H1 (cell line): ENCODE measurements at regions not wholly inside any gene's neighbourhood (a gene's known extent, or its start where the extent isn't known, plus 50 kb on each side); places are given as distances from the start of the nearest gene placed in this dataset.

Experiments used
- CTCF ChIA-PET: fragments of 300-600 bp; sonication (Branson Sonifier 250); formaldehyde crosslinking; loops from one replicate; lab custom pipeline; 2021; ENCODE audit not compliant: partially characterized antibody; lab: Charles Lee
- POLR2A ChIA-PET: fragments of 300-600 bp; sonication (Branson Sonifier 250); formaldehyde crosslinking; loops from one replicate; lab custom pipeline; 2021; ENCODE audit warnings: inconsistent platforms; ENCODE audit not compliant: partially characterized antibody; lab: Charles Lee
- DNase-seq, 2 experiments: peaks; one replicate each; pipeline versions ENCODE4 v3.0.0 to v3.0.0-alpha.2; 2010 to 2022; ENCODE audit warnings: low spot score in 2 of 2, low read depth in 1 of 2, mixed read lengths in 1 of 2
- FAIRE-seq: peaks from 2 replicates; lab custom pipeline; 2011; peaks lifted over from hg19 to GRCh38; lab: Jason Lieb, UNC
- H2AFZ ChIP-seq: 2 replicates; pipeline ENCODE4 v1.8.1; 2012; ENCODE audit warnings: low read length, inconsistent platforms
- H2AK5ac ChIP-seq: 2 replicates; pipeline ENCODE4 v1.6.1; 2013; ENCODE audit warnings: low read depth, low read length
- H2BK120ac ChIP-seq: replicated peaks from 2 replicates; pipeline ENCODE3; 2013; ENCODE audit warnings: low read depth, low read length, inconsistent platforms
- H2BK12ac ChIP-seq: 2 replicates; pipeline ENCODE4 v1.6.1; 2013; ENCODE audit warnings: low read depth, low read length
- H2BK15ac ChIP-seq: 2 replicates; pipeline ENCODE4 v1.6.1; 2013; ENCODE audit warnings: low read length
- H2BK20ac ChIP-seq: 2 replicates; pipeline ENCODE4 v1.6.1; 2013; ENCODE audit warnings: low read length
- H2BK5ac ChIP-seq: 2 replicates; pipeline ENCODE4 v1.6.1; 2013; ENCODE audit warnings: low read depth, low read length
- H3K14ac ChIP-seq: 2 replicates; pipeline ENCODE4 v1.6.1; 2013; ENCODE audit warnings: inconsistent platforms; ENCODE audit not compliant: insufficient read length
- H3K18ac ChIP-seq: 2 replicates; pipeline ENCODE4 v1.6.1; 2013; ENCODE audit warnings: low read length; ENCODE audit errors: extremely low read depth
- H3K23ac ChIP-seq: 2 replicates; pipeline ENCODE4 v1.6.1; 2013; ENCODE audit warnings: inconsistent platforms; ENCODE audit not compliant: insufficient read length
- H3K23me2 ChIP-seq: 2 replicates; pipeline ENCODE4 v1.6.1; 2013; ENCODE audit warnings: low read depth, low read length
- H3K27ac ChIP-seq: 2 replicates; pipeline ENCODE4 v1.6.1; 2011; ENCODE audit warnings: low read depth, low read length, inconsistent platforms
- H3K27me3 ChIP-seq, 4 experiments: replicated peaks in 1 of 4; 1 replicate in 1 of 4; 2 replicates in 3 of 4; pipeline versions ENCODE4 v1.6.1 to v1.8.1; 2011 to 2013; ENCODE audit warnings: low read length in 3 of 4, mild to moderate bottlenecking in 3 of 4, inconsistent platforms in 2 of 4, mixed read lengths in 2 of 4, moderate library complexity in 1 of 4; ENCODE audit not compliant: control insufficient read depth in 3 of 4, insufficient read depth in 3 of 4; ENCODE audit errors: extremely low read depth in 1 of 4
- H3K36me3 ChIP-seq, 4 experiments: 2 replicates each; pipeline versions ENCODE4 v1.6.1 to v1.8.1; 2011 to 2013; ENCODE audit warnings: mild to moderate bottlenecking in 4 of 4, low read length in 3 of 4, moderate library complexity in 2 of 4, control low read depth in 1 of 4, inconsistent platforms in 1 of 4; ENCODE audit not compliant: insufficient read depth in 4 of 4, control insufficient read depth in 2 of 4
- H3K4ac ChIP-seq: replicated peaks from 2 replicates; pipeline ENCODE3; 2013; ENCODE audit warnings: low read length, low read depth, mixed read lengths, inconsistent platforms; ENCODE audit not compliant: insufficient read length
- H3K4me1 ChIP-seq, 4 experiments: replicated peaks in 1 of 4; 1 replicate in 1 of 4; 2 replicates in 3 of 4; pipeline versions ENCODE4 v1.6.1 to v1.8.1; 2011 to 2013; ENCODE audit warnings: low read length in 3 of 4, inconsistent platforms in 2 of 4, mixed read lengths in 1 of 4; ENCODE audit not compliant: insufficient read depth in 4 of 4, control insufficient read depth in 3 of 4
- H3K4me2 ChIP-seq, 2 experiments: 2 replicates each; pipeline versions ENCODE4 v1.6.1 to v1.8.1; 2011 to 2013; ENCODE audit warnings: low read depth in 2 of 2, low read length in 2 of 2, control low read depth in 1 of 2, inconsistent platforms in 1 of 2, mild to moderate bottlenecking in 1 of 2; ENCODE audit not compliant: insufficient read depth in 1 of 2
- H3K4me3 ChIP-seq, 4 experiments: fragments of 200-600, 300-600 bp in 1 of 4; sonication (generic), shearing (Covaris generic), sonication (Bioruptor Twin) in 1 of 4; 2 replicates each; pipeline versions ENCODE4 v1.5.1 to v1.8.1; 2011 to 2016; ENCODE audit warnings: low read length in 4 of 4, low read depth in 3 of 4, control low read depth in 2 of 4, inconsistent platforms in 2 of 4, mild to moderate bottlenecking in 2 of 4, mixed read lengths in 1 of 4, moderate library complexity in 1 of 4; ENCODE audit not compliant: insufficient read depth in 2 of 4; ENCODE audit errors: extremely low read depth in 1 of 4
- H3K56ac ChIP-seq: replicated peaks from 2 replicates; pipeline ENCODE3; 2013; ENCODE audit warnings: low read depth, mild to moderate bottlenecking, mixed read lengths, low read length, inconsistent platforms; ENCODE audit not compliant: insufficient read length
- H3K79me1 ChIP-seq: 2 replicates; pipeline ENCODE4 v1.6.1; 2013; ENCODE audit warnings: low read depth, low read length, control low read depth
- H3K79me2 ChIP-seq, 2 experiments: 2 replicates each; pipeline versions ENCODE4 v1.6.1 to v1.8.1; 2012 to 2013; ENCODE audit warnings: low read length in 2 of 2, mild to moderate bottlenecking in 2 of 2, inconsistent platforms in 1 of 2; ENCODE audit not compliant: insufficient read depth in 2 of 2, control insufficient read depth in 1 of 2
- H3K9ac ChIP-seq, 4 experiments: replicated peaks in 1 of 4; 1 replicate in 1 of 4; 2 replicates in 3 of 4; pipeline versions ENCODE4 v1.6.1 to v1.8.1; 2011 to 2013; ENCODE audit warnings: low read depth in 3 of 4, low read length in 3 of 4, control low read depth in 2 of 4, mild to moderate bottlenecking in 2 of 4, moderate library complexity in 2 of 4, inconsistent platforms in 1 of 4; ENCODE audit errors: extremely low read depth in 1 of 4
- H3K9me3 ChIP-seq, 2 experiments: 2 replicates each; pipeline versions ENCODE4 v1.6.1 to v1.8.1; 2012 to 2013; ENCODE audit warnings: mild to moderate bottlenecking in 2 of 2, moderate library complexity in 2 of 2, control low read depth in 1 of 2, inconsistent platforms in 1 of 2, low read depth in 1 of 2, low read length in 1 of 2, mixed read lengths in 1 of 2; ENCODE audit not compliant: insufficient read depth in 2 of 2
- H4K20me1 ChIP-seq, 2 experiments: replicated peaks in 1 of 2; 2 replicates each; pipeline versions ENCODE3 to v1.8.1; 2011 to 2013; ENCODE audit warnings: inconsistent platforms in 2 of 2, low read length in 2 of 2, mild to moderate bottlenecking in 1 of 2; ENCODE audit not compliant: insufficient read depth in 2 of 2, control insufficient read depth in 1 of 2
- H4K5ac ChIP-seq: 2 replicates; pipeline ENCODE4 v1.6.1; 2013; ENCODE audit warnings: low read length, low read depth, mixed read lengths, inconsistent platforms; ENCODE audit not compliant: insufficient read length
- H4K8ac ChIP-seq: 2 replicates; pipeline ENCODE4 v1.8.0; 2013; ENCODE audit warnings: mild to moderate bottlenecking, moderate library complexity, low read length, inconsistent platforms; ENCODE audit not compliant: insufficient read depth; ENCODE audit errors: extremely low read depth
- H4K91ac ChIP-seq: replicated peaks from 2 replicates; pipeline ENCODE3; 2013; ENCODE audit warnings: low read length, mixed read lengths, inconsistent platforms; ENCODE audit not compliant: insufficient read length
- HDAC2 ChIP-seq, 2 experiments: fragments of 300-600 bp in 1 of 2; sonication (generic) in 1 of 2; IDR thresholded peaks; 2 replicates each; pipeline ENCODE4 v1.6.1; 2011 to 2012; ENCODE audit warnings: low read depth in 2 of 2, low read length in 2 of 2, mild to moderate bottlenecking in 2 of 2, moderate library complexity in 2 of 2, borderline replicate concordance in 1 of 2, inconsistent platforms in 1 of 2
- SAP30 ChIP-seq: fragments of 300-600 bp; sonication (generic); IDR thresholded peaks from 2 replicates; pipeline ENCODE4 v1.7.1; 2012; ENCODE audit warnings: low read length, moderate library complexity, mild to moderate bottlenecking, inconsistent platforms; ENCODE audit not compliant: insufficient read depth, insufficient replicate concordance
- WGBS, 2 experiments: shearing (Covaris generic) in 1 of 2; methylation state at CpG; one replicate each; pipeline versions ENCODE4 v1.1.6 to v1.1.7; 2013 to 2015; ENCODE audit warnings: low lambda C conversion rate in 2 of 2, mixed read lengths in 2 of 2, inconsistent platforms in 1 of 2, low coverage in 1 of 2, missing lambda C conversion rate in 1 of 2; ENCODE audit not compliant: insufficient replicate concordance in 2 of 2, insufficient coverage in 1 of 2, insufficient read length in 1 of 2; ENCODE audit errors: extremely low coverage in 1 of 2, missing lambda C conversion rate in 1 of 2; 5-methylcytosine and 5-hydroxymethylcytosine counted together

- Histone ChIP-seq H3K23me2 (no peaks in the 10 kb centered on the region; the same call in 1 of the 2 replicates), H3K79me1 (no peaks in the 10 kb centered on the region), H3K4me2 (peak overlapping the region; percentile 21 to 34), H2AK5ac (no peak overlapping the region), H2BK20ac (no peak overlapping the region; the same call in 1 of the 2 replicates), H4K8ac (no peak overlapping the region), H4K5ac (no peak overlapping the region), H3K56ac (no peak overlapping the region), H2BK5ac (peak overlapping the region; percentile 63; the same call in 1 of the 2 replicates), H2BK12ac (0 out of 2 replicates have a peak overlapping the region, but pooled peaks have one; percentile 20), H3K27me3 (no peaks in the 10 kb centered on the region), H4K20me1 (no peaks in the 10 kb centered on the region), H2BK15ac (no peak overlapping the region), H3K4ac (no peak overlapping the region), H3K18ac (peak overlapping the region; percentile 53; the same call in 1 of the 2 replicates), H3K14ac (no peak overlapping the region), H2AFZ (no peak overlapping the region), H3K9ac (no peak overlapping the region), H3K9me3 (no peaks in the 10 kb centered on the region; a peak in 1 of 4 replicates), H3K27ac (no peak overlapping the region), H3K79me2 (no peaks in the 10 kb centered on the region), H4K91ac (no peak overlapping the region), H2BK120ac (no peak overlapping the region), H3K4me3 (peak overlapping the region in 1 of 4 experiments; percentile 40; a peak in 1 of 8 replicates), H3K23ac (no peak overlapping the region), H3K36me3 (no peaks in the 10 kb centered on the region), H3K4me1 (peaks cover 3 to 30% (median 11%) of the 10 kb centered on the region in 4 experiments)
- CTCF ChIA-PET: interaction anchor here (0.8 to 1.4 kb wide), 3 partner anchors 10 to 49 kb away, joined by 3 to 4 read pairs (median 4); no protein-coding TSS in a partner anchor
- FAIRE-seq (peak; percentile 63), DNase-seq (peak in 1 of 2 experiments; percentile 23)
- 28% methylated on average over 6 of the region's 6 CpGs; no CpG with 5 or more reads in 1 of the 2 experiments for WGBS, 2 experiments
- POLR2A ChIA-PET: interaction anchor here (0.8 to 1.2 kb wide), 4 partner anchors 12 to 83 kb away, joined by 3 to 4 read pairs (median 3); no protein-coding TSS in a partner anchor
- no peak for TF ChIP-seq SAP30
- TF ChIP-seq HDAC2 (IDR thresholded peaks at IDR 0.05; ENCODE audit: borderline replicate concordance in 1 of 2, low read depth in 2 of 2, low read length in 2 of 2): 0 out of 4 replicates have a peak, but pooled peaks of 1 of the 2 experiments have one; percentile 28
Measured at GRCh38 chr1:116832308-116832931, 77.3 kb upstream of the PTGFRN start.
